ENCODE measurements at regions not wholly inside any gene's neighbourhood (a gene's known extent, or its start where the extent isn't known, plus 50 kb on each side); places are given as distances from the start of the nearest gene placed in this dataset.

- H3K36me3 Mint-ChIP-seq = peaks cover 0 to 6% (median 0%) of the 10 kb centered on the region in 3 donors
- no peak overlapping the region for H3K4me3 Mint-ChIP-seq
- no peak for DNase-seq
- H3K4me1 Mint-ChIP-seq = peaks cover 0 to 1% of the 10 kb centered on the region in 2 donors
- H3K27ac Mint-ChIP-seq = no peak overlapping the region
- no peaks in the 10 kb centered on the region for H3K9me3 Mint-ChIP-seq
- H3K27me3 Mint-ChIP-seq (ENCODE audit: low read depth in 3 of 3) = peaks cover 0 to 2% (median 1%) of the 10 kb centered on the region in 3 donors
These were observed 648.3 kb upstream of the CFAP20DC start for GRCh38 chr3:59698091-59698490.

DNA sequence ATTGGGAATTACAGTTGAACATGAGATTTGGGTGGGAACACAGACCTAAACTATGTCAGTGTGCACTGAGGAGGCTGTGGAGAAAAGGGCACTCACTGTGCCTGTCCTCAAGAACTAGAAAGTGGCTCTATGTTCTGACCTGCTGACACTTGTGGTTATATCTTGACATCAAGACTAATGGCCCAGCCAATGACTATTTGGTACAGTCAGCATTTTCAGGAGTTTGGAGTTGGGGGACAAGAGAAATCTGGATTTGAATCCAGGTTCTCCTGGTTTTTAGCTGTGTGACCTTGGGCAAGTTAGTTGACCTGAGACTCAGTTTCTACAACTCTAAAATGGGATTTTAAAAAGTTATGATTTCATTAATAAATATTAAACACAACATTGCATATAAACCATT, 647.0 kb upstream of the CFAP20DC start:
- H3K36me3 Mint-ChIP-seq = peaks cover 0 to 6% (median 0%) of the 10 kb centered on the region in 3 donors
- no peak for DNase-seq
- H3K27me3 Mint-ChIP-seq (ENCODE audit: low read depth in 3 of 3) = peaks cover 0 to 2% (median 1%) of the 10 kb centered on the region in 3 donors
- no peak overlapping the region for H3K4me3 Mint-ChIP-seq
- peaks cover 8 to 14% of the 10 kb centered on the region in 2 donors for H3K4me1 Mint-ChIP-seq
- H3K27ac Mint-ChIP-seq = no peak overlapping the region
- H3K9me3 Mint-ChIP-seq = no peaks in the 10 kb centered on the region

DNA sequence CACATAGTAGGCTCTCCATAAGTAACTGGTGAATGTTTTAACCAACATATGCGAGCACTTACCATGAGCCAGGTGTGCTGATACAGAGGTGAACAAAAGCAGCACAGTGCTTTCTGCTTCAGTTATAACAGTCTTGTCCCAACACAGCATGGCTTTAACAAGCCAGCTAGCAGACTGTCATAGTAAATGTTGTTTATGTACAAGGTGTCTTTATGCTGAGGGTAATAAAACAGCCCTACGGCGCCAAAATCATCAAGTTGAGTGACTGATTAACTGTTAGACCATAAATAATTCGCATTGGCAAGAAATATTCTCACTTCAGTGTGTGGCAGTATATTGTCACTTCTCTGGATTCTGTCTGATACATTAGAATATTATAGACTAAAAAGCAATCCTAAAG, 646.0 kb upstream of the CFAP20DC start:
- H3K36me3 Mint-ChIP-seq = peaks cover 0 to under 1% (median 0%) of the 10 kb centered on the region in 3 donors

GRCh38 chr3:59692117-59692516, 642.3 kb upstream of the CFAP20DC start:
- Mint-ChIP-seq H3K27ac (peak overlapping the region in 1 of 6 donors; percentile 58), H3K36me3 (no peaks in the 10 kb centered on the region), H3K9me3 (no peaks in the 10 kb centered on the region), H3K4me3 (no peak overlapping the region), H3K27me3 (ENCODE audit: low read depth in 3 of 3) (peaks cover 0 to 2% (median 0%) of the 10 kb centered on the region in 3 donors), H3K4me1 (peaks cover 11 to 15% of the 10 kb centered on the region in 2 donors)
- DNase-seq = no peak

More for the DNA sequence above, 646.0 kb upstream of the CFAP20DC start:
- Mint-ChIP-seq H3K27me3 (ENCODE audit: low read depth in 3 of 3) (peaks cover 0 to 2% (median 1%) of the 10 kb centered on the region in 3 donors), H3K27ac (no peak overlapping the region), H3K9me3 (no peaks in the 10 kb centered on the region), H3K4me1 (peaks cover 9 to 15% of the 10 kb centered on the region in 2 donors), H3K4me3 (no peak overlapping the region)
- no peak for DNase-seq

GRCh38 chr3:59690886-59691285, 641.1 kb upstream of the CFAP20DC start:
- H3K27me3 Mint-ChIP-seq (ENCODE audit: low read depth in 3 of 3) = peaks cover 0 to 2% (median 0%) of the 10 kb centered on the region in 3 donors

DNA sequence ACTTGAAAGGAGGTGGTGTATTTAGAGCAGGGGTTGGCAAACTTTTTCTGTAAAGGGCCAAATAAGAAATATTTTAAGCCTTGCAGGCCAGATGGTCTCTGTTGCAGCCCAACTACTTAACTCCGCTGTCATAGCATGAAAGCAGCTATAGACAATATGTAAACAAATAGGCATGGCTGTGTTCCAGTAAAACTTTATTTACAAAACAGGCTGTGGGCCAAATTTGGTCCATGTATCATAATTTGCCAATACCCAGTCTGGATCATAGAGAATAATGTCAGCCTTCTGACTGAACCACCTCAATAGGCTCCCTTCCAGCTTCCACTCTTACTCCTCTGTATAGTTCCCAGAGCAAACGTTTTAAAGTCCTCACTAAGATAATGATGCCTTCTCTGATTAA, 638.8 kb upstream of the CFAP20DC start:
- Mint-ChIP-seq H3K36me3 (no peaks in the 10 kb centered on the region), H3K27ac (no peak overlapping the region), H3K27me3 (ENCODE audit: low read depth in 3 of 3) (peaks cover 0 to 2% (median 0%) of the 10 kb centered on the region in 3 donors), H3K4me1 (peaks cover 11 to 15% of the 10 kb centered on the region in 2 donors), H3K4me3 (no peak overlapping the region), H3K9me3 (peaks cover 0 to 2% (median 0%) of the 10 kb centered on the region in 6 donors)
- no peak for DNase-seq

More at GRCh38 chr3:59690886-59691285, 641.1 kb upstream of the CFAP20DC start:
- Mint-ChIP-seq H3K36me3 (no peaks in the 10 kb centered on the region), H3K4me1 (peaks cover 11 to 15% of the 10 kb centered on the region in 2 donors), H3K27ac (no peak overlapping the region), H3K9me3 (no peaks in the 10 kb centered on the region), H3K4me3 (no peak overlapping the region)
- DNase-seq = no peak

DNA sequence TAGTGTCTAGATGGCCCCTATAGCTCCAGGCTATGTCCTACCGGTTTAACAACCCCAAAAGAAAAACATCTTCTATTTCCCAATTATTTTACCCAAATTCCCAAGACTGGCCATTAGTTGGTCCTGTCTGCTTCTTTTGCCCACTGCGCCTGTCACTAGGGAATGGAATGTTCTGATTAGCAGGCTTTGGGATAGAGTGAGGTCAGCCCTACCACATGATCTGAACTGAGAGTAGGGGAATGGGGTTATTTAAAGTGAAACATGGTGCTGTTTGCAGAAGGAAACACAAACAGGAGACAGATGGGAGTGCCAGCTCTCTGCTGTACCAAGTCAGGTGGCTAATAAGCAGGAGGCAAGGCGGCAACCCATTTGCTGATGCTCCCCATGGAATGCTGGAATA, 635.6 kb upstream of the CFAP20DC start:
- H3K27me3 Mint-ChIP-seq (ENCODE audit: low read depth in 3 of 3) = peaks cover 0 to 2% (median 2%) of the 10 kb centered on the region in 3 donors

DNA sequence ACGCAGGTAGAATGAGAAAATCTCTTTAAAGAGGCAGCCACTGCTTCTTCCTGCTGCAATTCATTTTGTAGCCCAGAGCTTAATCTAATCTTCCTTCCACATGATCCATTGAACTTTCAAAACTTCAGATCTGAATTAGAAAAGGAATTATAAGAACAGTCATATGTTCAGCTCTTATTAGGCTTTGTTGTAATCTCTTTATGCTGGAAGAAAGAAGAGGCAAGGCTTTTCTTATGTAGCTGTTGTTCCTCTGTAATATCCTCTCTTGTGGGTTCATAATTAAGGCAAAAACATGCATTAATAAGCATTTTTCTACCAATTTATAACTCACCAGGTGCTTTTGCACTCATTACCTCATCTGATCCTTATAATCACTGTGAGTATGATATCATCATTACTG, 634.9 kb upstream of the CFAP20DC start:
- H3K4me1 Mint-ChIP-seq = no peaks in the 10 kb centered on the region
- no peak overlapping the region for H3K27ac Mint-ChIP-seq
- H3K27me3 Mint-ChIP-seq (ENCODE audit: low read depth in 3 of 3) = peaks cover 0 to 2% (median 2%) of the 10 kb centered on the region in 3 donors
- no peaks in the 10 kb centered on the region for H3K36me3 Mint-ChIP-seq
- DNase-seq = no peak
- no peak overlapping the region for H3K4me3 Mint-ChIP-seq
- H3K9me3 Mint-ChIP-seq = peaks cover 0 to 4% (median 0%) of the 10 kb centered on the region in 6 donors

More for the DNA sequence above, 635.6 kb upstream of the CFAP20DC start:
- H3K9me3 Mint-ChIP-seq = peaks cover 0 to 4% (median 0%) of the 10 kb centered on the region in 6 donors
- H3K27ac Mint-ChIP-seq = no peak overlapping the region
- H3K4me3 Mint-ChIP-seq = no peak overlapping the region
- no peaks in the 10 kb centered on the region for H3K36me3 Mint-ChIP-seq
- DNase-seq = no peak
- peaks cover 0 to 2% of the 10 kb centered on the region in 2 donors for H3K4me1 Mint-ChIP-seq

- no peaks in the 10 kb centered on the region for H3K36me3 Mint-ChIP-seq
- no peaks in the 10 kb centered on the region for H3K4me1 Mint-ChIP-seq
- no peak overlapping the region for H3K4me3 Mint-ChIP-seq
- no peak for DNase-seq
- H3K27me3 Mint-ChIP-seq (ENCODE audit: low read depth in 3 of 3) = peaks cover 0 to 2% (median 0%) of the 10 kb centered on the region in 3 donors
- H3K27ac Mint-ChIP-seq = no peak overlapping the region
- H3K9me3 Mint-ChIP-seq = peaks cover 0 to 4% (median 0%) of the 10 kb centered on the region in 6 donors
These were observed 631.1 kb upstream of the CFAP20DC start for GRCh38 chr3:59680919-59681318.

DNA sequence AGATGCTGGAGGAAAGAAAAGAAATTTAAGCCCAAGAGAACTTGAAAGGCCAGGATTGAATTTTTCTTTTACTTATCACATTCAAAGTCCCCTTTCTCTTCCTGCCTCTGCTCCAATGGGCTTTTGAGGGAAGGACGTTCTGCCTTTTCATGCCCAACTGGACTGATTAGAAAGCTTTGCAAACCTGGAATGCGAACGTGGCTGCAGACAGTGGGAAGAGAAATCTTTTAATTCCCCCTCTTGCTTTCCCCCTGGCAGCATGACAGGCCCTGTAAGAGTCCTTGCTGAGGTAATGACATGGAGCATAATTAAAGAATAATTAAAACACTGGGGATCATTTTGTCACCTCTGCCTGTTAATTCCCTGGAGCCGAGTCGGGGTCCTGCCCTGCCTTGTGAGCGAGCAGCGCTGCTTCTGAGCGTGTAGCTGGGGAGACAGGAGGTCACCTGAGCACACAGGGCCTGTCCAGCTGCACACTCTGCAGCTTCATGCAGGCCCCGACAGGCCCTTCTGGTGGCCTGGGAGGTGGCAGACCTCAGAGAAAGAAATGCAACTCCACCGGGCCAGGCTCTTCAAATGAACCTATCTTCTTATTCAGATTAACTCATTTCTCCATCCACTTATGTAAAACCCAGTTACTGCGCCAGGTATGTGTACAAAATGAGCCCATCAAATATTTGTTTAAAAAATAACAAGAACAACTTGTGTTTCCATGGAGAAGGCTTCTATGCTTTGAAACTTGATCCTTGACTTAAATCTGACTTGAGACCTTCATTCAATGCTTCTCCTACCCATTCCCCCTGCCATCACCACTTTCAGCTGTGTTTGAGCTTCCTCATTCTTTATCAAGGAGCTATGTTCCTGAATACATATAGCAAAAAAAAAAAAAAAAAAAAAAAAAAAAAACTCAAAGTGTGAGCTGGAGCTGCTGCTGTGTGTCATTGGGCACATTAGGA, 628.2 kb upstream of the CFAP20DC start:
- Mint-ChIP-seq H3K4me3 (no peak overlapping the region), H3K4me1 (no peaks in the 10 kb centered on the region)

DNA sequence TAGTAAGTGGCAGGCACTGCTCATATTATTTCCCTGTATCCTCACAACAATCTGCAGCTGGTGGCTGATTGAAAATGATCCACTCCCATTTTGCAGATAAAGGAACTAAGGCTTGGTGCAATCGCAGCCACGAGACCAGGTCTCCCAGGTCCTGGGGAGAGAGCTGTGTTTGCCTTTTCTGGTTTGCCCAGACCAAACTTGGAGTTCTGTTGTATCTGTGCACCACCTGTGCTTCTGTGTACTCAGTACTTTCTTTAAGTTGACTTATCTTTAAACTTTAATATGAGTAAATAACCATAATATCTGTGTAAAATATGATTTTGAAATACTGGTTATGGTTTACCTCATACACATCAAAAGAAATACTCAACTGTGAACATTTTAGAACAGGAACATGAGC, 625.7 kb upstream of the CFAP20DC start:
- no peaks in the 10 kb centered on the region for H3K4me1 Mint-ChIP-seq
- H3K27me3 Mint-ChIP-seq (ENCODE audit: low read depth in 3 of 3) = peaks cover 4 to 5% (median 4%) of the 10 kb centered on the region in 3 donors
- no peak for DNase-seq
- H3K4me3 Mint-ChIP-seq = no peak overlapping the region
- no peak overlapping the region for H3K27ac Mint-ChIP-seq
- H3K9me3 Mint-ChIP-seq = no peaks in the 10 kb centered on the region
- H3K36me3 Mint-ChIP-seq = no peaks in the 10 kb centered on the region

More for the DNA sequence above, 628.2 kb upstream of the CFAP20DC start:
- H3K36me3 Mint-ChIP-seq = no peaks in the 10 kb centered on the region
- H3K27me3 Mint-ChIP-seq (ENCODE audit: low read depth in 3 of 3) = peaks cover 0 to 7% (median 4%) of the 10 kb centered on the region in 3 donors
- H3K9me3 Mint-ChIP-seq = peaks cover 0 to 2% (median 0%) of the 10 kb centered on the region in 6 donors
- H3K27ac Mint-ChIP-seq = no peak overlapping the region
- DNase-seq = no peak

DNA sequence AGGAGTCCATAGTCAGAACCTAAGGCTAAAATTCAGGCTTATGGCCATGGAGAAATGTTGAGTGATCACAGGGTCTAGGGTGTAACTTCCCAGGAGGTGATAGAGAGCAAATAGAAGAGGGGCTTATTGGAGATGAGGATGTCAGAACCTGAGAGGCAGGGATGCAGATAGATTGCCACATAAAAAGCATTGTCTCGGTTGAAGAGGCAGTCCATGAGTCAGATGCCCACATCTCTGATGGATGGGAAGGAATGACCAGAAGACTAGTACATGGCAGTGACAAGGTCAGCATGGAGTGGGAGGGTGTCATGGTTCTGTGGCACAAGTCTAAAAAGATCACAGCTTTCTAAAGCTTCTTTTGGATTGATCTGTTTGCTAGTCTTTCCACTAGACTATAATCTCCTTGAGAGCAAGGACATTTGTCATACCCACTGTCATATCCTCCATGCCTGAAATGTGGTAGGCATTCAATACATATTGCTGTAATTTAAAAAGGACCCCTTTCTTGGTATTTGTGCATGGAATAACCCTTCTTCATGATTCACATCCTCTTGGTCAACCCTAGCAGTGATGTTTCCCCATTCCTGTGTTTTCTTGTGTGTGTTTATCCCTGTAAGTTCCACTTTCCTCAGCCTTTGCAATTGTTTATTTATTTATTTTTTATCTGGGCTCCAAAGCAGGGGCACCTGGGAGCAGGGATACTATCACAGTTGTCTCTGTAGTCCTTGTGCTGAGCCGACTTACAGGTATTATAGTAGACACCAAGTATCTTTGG, 613.4 kb upstream of the CFAP20DC start:
- H3K4me1 Mint-ChIP-seq = no peaks in the 10 kb centered on the region

GRCh38 chr3:59660852-59661625, 611.2 kb upstream of the CFAP20DC start:
- Mint-ChIP-seq H3K36me3 (peaks cover 0 to 4% (median 3%) of the 10 kb centered on the region in 3 donors), H3K27ac (no peak overlapping the region), H3K27me3 (ENCODE audit: low read depth in 3 of 3) (peaks cover 2 to 9% (median 3%) of the 10 kb centered on the region in 3 donors), H3K9me3 (no peaks in the 10 kb centered on the region), H3K4me1 (no peaks in the 10 kb centered on the region), H3K4me3 (no peak overlapping the region)
- no peak for DNase-seq

More for the DNA sequence above, 613.4 kb upstream of the CFAP20DC start:
- Mint-ChIP-seq H3K27ac (peak overlapping the region in 1 of 6 donors; percentile 17), H3K4me3 (no peak overlapping the region), H3K27me3 (ENCODE audit: low read depth in 3 of 3) (peaks cover 0 to 6% (median 2%) of the 10 kb centered on the region in 3 donors), H3K36me3 (peaks cover 0 to 4% (median 3%) of the 10 kb centered on the region in 3 donors), H3K9me3 (no peaks in the 10 kb centered on the region)
- no peak for DNase-seq
